ENCODE measurements at regions not wholly inside any gene's neighbourhood (a gene's known extent, or its start where the extent isn't known, plus 50 kb on each side); places are given as distances from the start of the nearest gene placed in this dataset.

- no peak for DNase-seq
Observed at GRCh38 chr6:119584088-119584487, 234.5 kb upstream of the MAN1A1 start.

GRCh38 chr6:119581220-119581619 is 231.7 kb upstream of the MAN1A1 start:
- no peak for DNase-seq

GRCh38 chr6:119575721-119576120 is 226.2 kb upstream of the MAN1A1 start:
- DNase-seq, result no peak

- DNase-seq, result no peak
Observed at GRCh38 chr6:119568580-119568979, 219.0 kb upstream of the MAN1A1 start.

GRCh38 chr6:119566546-119567260 is 217.1 kb upstream of the MAN1A1 start:
- no peak for DNase-seq

- no peak for DNase-seq
Observed at GRCh38 chr6:119565893-119566292, 216.3 kb upstream of the MAN1A1 start.

- DNase-seq, result no peak
Observed at GRCh38 chr6:119562168-119562567, 212.6 kb upstream of the MAN1A1 start.

- no peak for DNase-seq
Observed at GRCh38 chr6:119559586-119559985, 210.0 kb upstream of the MAN1A1 start.

- no peak for DNase-seq
Observed at GRCh38 chr6:119557239-119557638, 207.7 kb upstream of the MAN1A1 start.

GRCh38 chr6:119552021-119552420 is 202.5 kb upstream of the MAN1A1 start:
- DNase-seq, result no peak

GRCh38 chr6:119547024-119547423 is 197.5 kb upstream of the MAN1A1 start:
- DNase-seq, result no peak

- no peak for DNase-seq
Observed at GRCh38 chr6:119545245-119545644, 195.7 kb upstream of the MAN1A1 start.

GRCh38 chr6:119544325-119545175 is 195.0 kb upstream of the MAN1A1 start:
- no peak for DNase-seq

GRCh38 chr6:119543332-119543731 is 193.8 kb upstream of the MAN1A1 start:
- no peak for DNase-seq

- DNase-seq, result no peak
Observed at GRCh38 chr6:119542037-119542436, 192.5 kb upstream of the MAN1A1 start.

GRCh38 chr6:119541132-119541905 is 191.8 kb upstream of the MAN1A1 start:
- no peak for DNase-seq

GRCh38 chr6:119540417-119540816 is 190.9 kb upstream of the MAN1A1 start:
- DNase-seq, result no peak

- no peak for DNase-seq
Observed at GRCh38 chr6:119539066-119539746, 189.6 kb upstream of the MAN1A1 start.

- no peak for DNase-seq
Observed at GRCh38 chr6:119536666-119537065, 187.1 kb upstream of the MAN1A1 start.

- no peak for DNase-seq
Observed at GRCh38 chr6:119535332-119535731, 185.8 kb upstream of the MAN1A1 start.

GRCh38 chr6:119533603-119534279 is 184.2 kb upstream of the MAN1A1 start:
- peak in 1 of 5 donors; percentile 28 for DNase-seq

GRCh38 chr6:119527231-119527578 is 177.6 kb upstream of the MAN1A1 start:
- no peak for DNase-seq
